ENCODE measurements at regions not wholly inside any gene's neighbourhood (a gene's known extent, or its start where the extent isn't known, plus 50 kb on each side); places are given as distances from the start of the nearest gene placed in this dataset.
"Not testable (repeated sequence)": the region's sequence is repeated elsewhere in the genome, so short reads cannot be mapped to it uniquely, and the experiment has no call there.

DNA sequence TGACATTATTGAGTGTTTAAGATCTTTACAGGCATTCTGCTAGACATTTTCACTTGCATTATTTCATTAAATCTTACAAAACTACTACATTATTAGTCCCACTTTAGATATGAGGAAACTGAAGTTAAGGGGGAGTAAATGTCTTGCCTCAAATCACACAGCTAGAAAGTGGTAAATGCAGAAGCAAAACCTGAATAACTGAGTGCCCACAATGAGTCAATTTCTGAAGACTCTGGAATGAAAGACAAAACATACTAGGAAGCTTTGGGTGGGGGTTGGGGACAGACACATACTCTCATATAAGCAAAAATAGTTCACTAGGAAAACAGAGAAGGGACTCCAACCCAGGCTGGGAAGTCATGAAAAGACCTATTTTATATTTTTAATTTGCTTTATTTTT lies 214.4 kb upstream of the LRATD1 start:
- no peak for DNase-seq (ENCODE audit: low read depth, low spot score)

DNA sequence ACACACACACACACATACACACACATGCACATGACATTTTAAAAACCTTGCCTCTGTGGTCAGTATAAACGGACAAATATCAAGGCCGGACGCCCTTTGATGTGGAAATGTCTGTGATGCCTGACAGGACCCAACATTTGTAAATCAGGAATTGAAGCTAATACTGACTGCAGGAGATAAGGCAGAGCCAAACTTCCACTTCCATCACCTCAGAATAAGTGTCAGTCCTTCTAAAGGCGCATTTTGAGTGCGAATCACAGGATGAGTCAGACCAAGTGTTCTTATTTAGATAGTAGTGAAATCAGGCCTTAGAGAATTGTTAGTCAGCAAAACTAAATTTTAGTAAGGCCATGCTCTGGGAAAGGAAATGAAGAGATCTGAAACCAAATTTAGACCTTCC lies 211.7 kb upstream of the LRATD1 start:
- DNase-seq (ENCODE audit: low read depth, low spot score): no peak

DNA sequence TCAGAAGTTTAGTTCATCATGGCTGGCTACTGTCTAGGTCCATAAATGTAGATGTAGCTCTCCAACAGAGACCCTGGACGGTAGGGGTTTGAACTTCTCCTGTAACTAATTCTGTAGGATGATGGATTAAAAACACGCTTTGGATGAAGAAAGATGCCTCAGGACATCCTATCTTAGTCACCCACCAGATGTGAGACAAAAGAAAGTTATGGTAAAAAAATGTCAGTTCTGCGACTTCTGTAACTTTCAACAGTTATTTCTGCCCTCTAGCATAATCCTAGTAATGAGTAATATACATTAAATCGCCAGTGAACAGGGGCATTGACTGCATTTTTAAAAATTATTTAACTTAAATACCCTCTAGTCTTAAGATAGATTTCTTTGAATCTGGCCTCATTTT lies 210.1 kb upstream of the LRATD1 start:
- DNase-seq (ENCODE audit: low read depth, low spot score): no peak

DNA sequence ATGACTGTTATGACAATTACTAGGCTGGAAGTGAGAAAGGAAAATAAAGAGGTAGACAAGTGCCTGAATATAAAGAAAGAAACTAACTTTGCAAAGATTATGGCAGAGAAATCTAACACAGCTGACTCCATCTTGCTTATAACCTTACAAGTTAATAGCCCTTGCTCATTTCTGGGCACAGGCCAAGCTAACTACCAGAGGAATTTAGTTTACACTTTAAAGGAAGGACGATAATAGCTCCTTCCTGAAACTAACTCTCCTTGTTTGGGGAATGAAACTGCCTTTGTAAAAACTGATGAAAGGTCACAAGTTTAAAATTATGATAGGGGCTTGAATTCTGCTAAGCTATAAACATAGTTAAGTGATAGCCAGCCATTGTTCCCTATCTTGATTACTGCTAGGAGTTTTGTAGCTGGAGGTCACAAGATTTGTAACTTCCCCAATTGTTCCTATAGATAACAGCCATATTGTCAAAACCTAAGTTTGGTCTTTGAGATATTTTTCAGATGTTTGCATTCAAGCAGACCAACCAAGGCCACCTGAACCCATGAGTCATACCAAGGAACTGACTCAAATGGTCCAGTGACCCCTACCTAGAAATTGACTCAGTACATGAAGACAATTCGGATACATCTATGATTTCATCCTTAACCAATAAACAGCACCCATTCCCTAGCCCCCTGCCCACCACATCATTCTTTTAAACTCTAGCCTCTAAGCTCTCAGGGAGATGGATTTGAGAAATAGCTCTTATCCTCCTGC lies 209.2 kb upstream of the LRATD1 start:
- DNase-seq (ENCODE audit: low read depth, low spot score): no peak

DNA sequence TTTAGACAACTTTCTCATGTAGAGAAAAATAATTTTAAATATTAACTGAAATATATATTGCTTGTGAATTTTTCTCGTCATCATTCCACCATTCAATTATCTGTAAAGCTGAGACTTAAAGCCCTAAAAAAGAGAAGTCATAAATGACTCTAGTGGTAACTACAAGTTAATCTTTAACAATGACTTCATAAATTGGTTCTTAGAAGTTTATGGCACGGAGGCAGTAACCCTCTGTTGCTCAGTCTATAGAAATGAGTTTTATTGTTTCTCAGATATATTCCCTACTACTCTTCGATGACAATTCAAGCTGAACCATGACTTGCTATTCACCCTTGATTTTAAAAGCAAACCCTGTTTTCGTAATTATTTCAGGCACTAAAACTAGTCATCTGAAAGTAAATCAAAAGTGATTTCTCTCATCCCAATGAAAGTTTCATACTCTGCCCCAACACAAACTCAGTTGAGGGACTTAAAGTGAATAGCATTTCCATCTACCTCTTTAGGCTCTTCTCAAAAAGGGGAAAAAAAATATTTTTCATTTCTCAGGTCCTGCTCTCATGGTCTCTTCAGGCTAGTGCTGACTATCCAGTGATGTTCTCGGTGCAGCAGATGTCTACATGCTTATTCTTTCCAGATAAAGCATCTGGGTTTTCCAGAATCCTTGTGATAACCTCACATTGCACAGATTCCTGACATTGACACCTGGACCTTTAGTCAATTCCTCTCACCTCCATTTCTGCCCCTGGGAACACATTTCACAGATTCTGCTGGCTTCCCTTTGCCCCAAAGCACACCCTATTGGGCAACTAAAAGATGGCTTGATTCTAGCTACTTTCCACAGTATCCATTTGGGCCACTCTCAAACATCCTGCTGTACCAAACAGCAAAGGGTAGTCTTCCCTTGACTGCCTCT lies 207.8 kb upstream of the LRATD1 start:
- DNase-seq (ENCODE audit: low read depth, low spot score): no peak

DNA sequence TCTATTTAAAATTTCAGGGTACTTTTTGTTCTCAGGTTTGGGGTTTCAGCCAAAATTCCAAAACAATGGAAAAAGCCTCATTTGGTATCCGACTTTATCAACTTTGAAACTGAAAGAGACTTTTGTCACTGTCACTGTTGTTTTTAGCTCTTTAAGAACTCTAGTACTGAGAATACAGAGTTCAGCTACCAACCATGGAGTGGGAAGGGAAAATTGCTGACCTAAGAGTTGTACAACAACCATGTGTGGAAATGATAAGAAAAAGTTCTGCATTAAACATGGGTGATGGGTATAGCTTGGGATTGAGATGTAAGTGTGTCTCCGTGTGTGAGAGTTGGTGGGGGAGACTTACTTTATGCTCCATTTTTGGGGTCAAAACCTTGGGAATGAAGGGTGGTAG lies 206.6 kb upstream of the LRATD1 start:
- DNase-seq (ENCODE audit: low read depth, low spot score): no peak

DNA sequence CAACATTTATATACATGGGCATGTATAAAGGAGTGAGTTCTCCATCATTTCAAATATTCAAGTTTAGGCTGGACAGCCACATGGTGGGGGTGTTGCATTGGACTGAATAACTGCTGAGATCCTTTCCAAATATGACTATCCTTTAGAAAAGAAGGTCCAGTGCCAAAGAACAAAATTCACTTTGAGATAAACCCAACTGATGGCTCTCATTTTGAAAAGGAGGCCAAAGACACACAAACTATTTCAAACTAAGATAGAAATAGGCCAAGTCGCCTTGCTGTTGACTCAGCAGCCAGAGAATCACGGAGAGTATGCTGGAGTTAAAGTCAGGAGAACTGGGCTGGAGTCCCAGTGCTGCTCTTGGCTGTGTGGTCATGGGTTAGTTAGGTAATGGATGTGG lies 204.5 kb upstream of the LRATD1 start:
- no peak for DNase-seq (ENCODE audit: low read depth, low spot score)

DNA sequence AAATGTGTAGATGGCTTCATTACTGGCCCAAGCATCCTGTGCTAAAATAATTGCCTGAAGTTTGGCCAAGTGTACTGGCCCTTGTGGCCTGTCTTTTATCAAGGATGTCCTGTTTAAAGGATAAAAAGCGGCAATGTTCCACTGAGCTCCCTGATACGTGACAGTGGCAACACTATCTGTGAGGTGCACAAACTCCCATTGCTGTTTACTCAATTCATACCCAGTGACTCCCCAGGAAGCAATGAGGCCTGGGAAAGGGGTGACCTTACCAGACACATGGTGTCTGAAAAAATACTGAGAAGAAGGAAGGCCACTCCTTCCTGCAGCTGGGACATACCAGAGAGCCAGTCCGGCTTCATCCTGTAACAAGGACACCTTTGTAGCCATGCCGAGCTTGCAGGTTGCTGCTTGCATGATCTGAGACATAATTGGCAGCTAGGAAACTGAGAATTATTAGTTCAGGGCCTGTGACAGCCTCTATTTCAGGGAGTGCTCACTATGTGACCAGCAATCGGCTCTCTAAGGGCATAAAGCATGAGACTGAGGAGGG lies 198.5 kb upstream of the LRATD1 start:
- no peak for DNase-seq (ENCODE audit: low read depth, low spot score)

DNA sequence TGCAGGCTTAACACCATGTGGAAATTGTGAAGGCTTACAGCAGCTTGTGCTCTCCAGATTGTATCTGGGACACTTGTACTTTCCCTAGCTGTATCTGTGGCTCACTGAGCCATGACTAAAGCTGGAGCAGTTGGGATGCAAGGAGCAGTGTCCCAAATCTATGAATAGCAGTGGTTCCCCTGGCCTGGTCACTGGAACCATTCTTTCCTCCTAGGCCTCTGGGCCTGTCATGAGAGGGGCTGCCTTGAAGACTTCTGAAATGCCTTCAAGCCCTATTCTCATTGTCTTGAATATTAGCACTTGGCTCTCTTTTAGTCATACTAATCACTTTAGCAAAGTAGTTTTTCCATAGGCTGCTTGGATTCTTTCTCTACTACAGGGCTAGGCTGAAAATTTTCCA lies 186.8 kb upstream of the LRATD1 start:
- no peak for DNase-seq (ENCODE audit: low read depth, low spot score)

DNA sequence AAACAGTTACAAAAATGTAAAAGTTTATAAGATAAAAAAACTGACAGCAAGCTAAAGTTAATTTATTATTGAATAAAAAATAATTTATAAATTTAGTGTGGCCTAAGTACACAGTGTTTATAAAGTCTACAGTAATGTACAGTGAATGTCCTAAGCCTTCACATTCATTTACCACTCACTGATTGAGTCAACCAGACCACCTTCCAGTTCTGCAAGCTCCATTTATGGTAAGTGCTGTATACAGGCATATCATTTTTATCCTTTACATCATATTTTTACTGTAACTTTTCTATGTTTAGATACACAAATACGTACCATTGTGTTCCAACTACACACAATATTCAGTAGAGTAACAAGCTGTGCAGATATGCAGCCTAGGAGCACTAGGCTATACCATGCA lies 184.2 kb upstream of the LRATD1 start:
- no peak for DNase-seq (ENCODE audit: low read depth, low spot score)

DNA sequence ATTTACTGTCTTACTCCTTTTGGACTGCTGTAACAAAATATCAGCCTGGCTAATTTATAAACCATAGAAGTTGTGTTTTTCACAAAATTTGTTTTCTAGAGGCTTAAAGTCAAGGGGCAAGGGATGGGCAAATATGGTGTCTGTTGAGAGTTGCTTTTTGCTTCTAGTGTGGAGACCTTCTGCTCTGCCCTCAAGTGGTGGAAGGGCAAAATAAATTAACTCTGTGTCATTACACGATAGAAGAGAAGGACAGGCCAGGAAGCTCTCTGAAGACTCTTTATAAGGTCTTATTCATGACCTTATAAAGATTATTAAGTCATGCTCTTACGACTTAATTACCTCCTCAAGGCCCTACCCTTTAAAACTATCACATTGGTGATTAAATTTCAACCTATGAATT lies 181.2 kb upstream of the LRATD1 start:
- DNase-seq (ENCODE audit: low read depth, low spot score): no peak

DNA sequence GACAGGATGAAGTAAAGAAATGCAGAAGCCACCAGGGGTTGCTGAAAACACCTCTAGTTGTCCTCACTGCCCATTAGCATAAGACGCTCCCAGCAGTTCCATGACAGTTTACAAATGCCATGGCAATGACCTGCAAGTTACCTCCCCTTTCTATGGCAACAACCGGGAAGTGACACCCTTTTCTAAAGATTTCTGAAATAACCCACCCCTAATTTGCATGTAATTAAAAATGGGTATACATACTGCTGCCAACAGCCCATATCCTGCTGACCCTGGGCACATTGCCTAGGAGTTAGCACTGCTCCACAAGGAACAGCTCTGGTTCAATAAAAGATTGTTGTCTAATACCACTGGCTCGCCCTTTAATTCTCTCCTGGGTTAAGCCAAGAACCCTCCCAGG lies 178.3 kb upstream of the LRATD1 start:
- DNase-seq (ENCODE audit: low read depth, low spot score): no peak

DNA sequence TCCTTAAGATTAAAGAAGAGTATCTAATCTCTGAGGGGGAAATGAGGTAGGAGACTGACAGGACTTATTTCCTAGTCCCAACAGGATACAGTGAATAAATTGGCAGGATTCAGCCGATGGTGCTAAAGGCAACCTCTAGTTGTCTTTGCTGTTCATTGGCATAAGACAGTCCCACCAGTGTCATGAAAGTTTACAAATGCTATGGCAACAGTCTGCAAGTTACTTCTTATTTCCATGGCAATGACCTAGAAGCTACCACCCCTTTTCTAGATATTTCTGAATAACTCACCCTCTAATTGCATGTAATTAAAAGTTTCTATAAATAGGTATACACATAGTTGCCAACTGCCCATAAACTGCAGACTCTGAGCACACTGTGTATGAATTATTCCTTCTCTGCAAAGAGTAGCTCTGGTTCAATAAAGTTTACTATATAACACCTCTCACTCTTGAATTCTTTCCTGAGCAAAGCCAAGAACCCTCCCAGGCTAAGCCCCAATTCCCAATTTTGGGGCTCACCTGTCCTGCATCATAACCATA lies 172.7 kb upstream of the LRATD1 start:
- DNase-seq (ENCODE audit: low read depth, low spot score): no peak

DNA sequence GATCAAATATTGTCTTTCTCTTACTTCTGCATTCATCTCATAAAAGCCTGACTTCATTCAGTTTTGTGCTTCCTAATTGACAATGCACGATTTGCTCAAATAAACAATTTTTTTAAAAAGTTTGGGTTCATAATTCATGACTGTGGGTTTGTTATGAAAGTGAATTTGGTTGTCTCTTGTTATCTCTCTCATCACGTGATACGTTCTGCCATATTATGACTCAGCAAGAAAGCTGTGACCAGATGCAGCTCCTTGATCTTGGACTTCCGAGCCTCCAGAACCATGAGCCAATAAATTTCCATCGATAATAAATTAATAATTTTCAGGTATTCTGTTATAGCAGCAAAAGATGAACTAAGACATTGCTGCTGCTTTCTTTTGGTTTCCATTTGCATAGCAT lies 156.5 kb upstream of the LRATD1 start:
- no peak for DNase-seq (ENCODE audit: low read depth, low spot score)

DNA sequence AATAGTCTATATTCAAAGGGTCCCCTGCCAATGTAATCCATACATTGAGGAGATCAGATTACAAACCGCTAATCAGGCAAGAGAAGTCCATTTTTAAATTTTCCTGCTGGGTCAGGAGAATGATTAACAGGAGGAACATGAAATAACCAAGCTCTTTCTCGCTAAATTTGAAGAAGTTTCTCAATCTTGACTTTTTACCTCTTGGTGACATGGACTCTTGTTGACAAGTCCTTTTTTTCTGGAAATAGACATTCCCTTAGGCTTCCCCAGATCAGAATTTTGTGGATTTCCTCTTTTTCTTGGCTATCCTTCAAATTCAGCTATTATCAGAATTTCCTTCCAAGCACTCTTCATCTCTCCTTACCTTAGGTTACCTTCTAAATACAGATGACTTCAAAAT lies 153.0 kb upstream of the LRATD1 start:
- no peak for DNase-seq (ENCODE audit: low read depth, low spot score)

DNA sequence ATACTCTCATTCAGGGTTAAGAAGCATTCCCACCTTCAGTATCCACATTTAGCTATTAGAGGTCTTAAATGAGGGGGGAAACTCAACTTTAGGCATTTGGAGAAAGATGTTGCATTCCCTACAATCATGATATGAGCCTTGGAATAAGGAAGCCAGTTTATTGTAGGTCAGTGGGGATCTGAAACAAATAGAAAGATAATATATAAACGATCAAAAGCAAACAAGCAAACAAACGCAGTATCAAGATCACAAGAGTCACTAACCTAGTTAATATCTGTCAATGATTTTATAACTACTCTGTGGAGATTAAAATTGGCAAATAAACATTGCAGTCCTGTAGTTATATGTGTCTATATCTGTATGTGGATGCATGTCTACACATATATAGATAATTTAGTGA lies 152.4 kb upstream of the LRATD1 start:
- DNase-seq (ENCODE audit: low read depth, low spot score): no peak

DNA sequence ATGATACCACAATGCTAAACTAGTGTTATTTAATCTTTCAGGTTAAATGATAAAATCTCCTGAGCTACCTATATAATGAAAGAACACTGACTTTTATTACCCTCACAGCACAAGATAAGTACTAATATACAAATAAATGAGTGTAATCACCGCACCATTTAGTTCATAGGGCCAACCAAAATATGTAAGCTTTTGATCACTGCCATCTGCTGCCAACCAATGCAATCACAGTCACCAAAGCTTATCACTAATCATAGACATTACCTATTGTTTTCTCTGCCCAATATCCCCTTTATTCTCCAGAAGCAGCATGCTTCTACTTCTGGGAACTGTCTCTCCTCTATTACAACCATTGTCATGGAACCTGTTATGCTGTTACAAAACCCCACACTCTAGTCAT lies 151.6 kb upstream of the LRATD1 start:
- DNase-seq (ENCODE audit: low read depth, low spot score): no peak

DNA sequence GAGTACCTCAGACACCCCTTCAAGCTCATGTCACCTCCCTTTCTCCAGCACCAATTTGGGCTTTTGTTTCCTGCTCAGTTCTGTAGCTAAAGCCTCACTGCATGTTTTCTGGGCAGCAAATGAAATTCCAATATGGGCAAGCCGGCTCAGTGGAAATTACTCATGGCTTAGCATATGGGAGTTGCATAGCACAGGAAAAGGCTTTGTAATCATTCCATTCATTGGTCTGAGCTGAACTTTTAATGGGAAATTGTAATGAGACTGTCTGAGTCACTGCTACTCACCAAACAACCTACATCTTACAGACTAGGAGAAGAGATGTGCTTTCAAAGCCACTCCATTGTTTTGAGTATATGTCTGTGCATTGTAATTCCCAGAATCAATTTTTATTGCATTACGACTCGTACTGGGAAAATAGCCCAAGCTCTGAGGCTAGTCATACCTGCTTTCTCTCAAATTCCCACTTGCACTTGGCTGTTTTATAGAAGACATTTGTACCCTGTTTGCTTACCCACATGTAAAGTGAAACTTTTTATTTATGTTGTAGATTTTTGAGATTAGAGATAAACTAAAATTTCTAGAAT lies 139.5 kb upstream of the LRATD1 start:
- DNase-seq (ENCODE audit: low read depth, low spot score): no peak

DNA sequence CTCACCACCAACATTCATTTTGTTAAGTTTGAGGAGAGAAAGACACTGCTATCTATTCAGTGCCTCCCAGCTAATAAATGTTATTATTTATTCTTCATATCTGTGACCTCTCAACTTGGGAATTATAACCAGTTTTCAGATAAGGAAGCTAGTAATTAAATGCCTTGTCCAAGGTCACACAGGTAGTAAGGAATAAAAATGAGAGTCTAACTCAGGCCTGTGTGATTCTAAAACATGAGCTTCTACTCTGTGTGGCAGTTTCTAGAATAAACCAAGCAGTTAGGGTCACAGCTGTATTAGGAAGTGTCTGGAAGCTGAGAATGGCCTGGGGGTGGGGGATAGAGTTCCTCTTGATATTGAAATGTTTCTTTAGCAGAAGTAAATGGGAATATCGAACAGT lies 137.8 kb upstream of the LRATD1 start:
- DNase-seq (ENCODE audit: low read depth, low spot score): no peak

DNA sequence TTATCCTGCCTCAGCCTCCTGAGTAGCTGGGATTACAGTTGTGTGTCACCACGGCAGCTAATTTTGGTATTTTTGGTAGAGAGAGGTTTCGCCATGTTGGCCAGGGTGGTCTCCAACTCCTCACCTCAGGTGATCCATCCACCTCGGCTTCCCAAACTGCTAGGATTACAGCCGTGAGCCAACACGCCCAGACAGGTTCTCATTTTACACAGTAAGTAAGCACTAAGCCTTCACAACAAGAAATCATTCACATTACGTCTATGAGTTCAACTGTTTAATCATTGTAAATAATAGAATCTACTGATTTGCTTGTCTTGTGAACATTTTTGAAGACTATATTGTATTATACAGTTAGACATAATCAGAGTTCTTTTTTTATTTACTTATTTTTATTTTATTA lies 131.5 kb upstream of the LRATD1 start:
- no peak for DNase-seq (ENCODE audit: low read depth, low spot score)

DNA sequence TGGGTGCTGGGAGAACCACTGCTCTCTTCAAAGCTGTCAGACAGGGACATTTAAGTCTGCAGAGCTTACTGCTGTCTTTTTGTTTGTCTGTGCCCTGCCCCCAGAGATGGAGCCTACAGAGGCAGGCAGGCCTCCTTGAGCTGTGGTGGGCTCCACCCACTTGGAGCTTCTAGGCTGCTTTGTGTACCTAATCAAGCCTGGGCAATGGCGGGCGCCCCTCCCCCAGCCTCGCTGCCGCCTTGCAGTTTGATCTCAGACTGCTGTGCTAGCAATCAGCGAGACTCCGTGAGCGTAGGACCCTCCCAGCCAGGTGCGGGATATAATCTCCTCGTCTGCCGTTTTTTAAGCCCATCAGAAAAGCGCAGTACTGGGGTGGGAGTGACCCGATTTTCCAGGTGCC lies 125.6 kb upstream of the LRATD1 start:
- DNase-seq (ENCODE audit: low read depth, low spot score): not testable (repeated sequence)

DNA sequence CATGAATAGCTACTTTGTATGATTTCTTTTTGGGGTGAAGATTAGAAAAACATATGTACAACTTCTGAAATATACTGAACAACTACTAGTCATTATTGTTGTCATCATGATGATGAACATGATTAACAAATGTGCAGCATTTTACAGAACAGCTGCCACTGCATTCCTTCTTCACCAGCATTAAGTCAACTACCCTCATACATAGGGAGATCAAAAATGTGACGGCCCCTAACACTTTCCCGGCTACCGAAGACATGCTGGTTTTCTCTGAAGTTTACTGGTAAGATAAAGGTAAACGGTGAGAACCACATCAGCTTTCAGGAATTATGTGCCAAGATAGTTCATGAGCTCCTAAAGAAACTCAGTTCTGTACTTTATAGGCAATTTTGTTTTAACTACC lies 121.0 kb upstream of the LRATD1 start:
- no peak for DNase-seq (ENCODE audit: low read depth, low spot score)
